ENCODE measurements at regions not wholly inside any gene's neighbourhood (a gene's known extent, or its start where the extent isn't known, plus 50 kb on each side); places are given as distances from the start of the nearest gene placed in this dataset.

GRCh38 chr5:83776437-83777031 lies 55.9 kb upstream of the HAPLN1 start:
- no peak overlapping the region for H3K4me3 ChIP-seq (ENCODE audit: insufficient read depth, low read depth, low read length)
- DNase-seq = no peak
- H3K27me3 ChIP-seq (ENCODE audit: control insufficient read depth, insufficient read depth, low read length) = no peaks in the 10 kb centered on the region
- H3K36me3 ChIP-seq (replicated peaks; ENCODE audit: control insufficient read depth, insufficient read depth, low read length) = no peaks in the 10 kb centered on the region
